ENCODE measurements at regions not wholly inside any gene's neighbourhood (a gene's known extent, or its start where the extent isn't known, plus 50 kb on each side); places are given as distances from the start of the nearest gene placed in this dataset.

- no peak for TF ChIP-seq POLR2A (IDR thresholded peaks at IDR 0.05)
- no peaks in the 10 kb centered on the region for H3K36me3 ChIP-seq
- no peak overlapping the region for H3K4me3 ChIP-seq
- intact Hi-C loops (cut with DNase I), result no loop called here
- H3K9me3 ChIP-seq, result no peaks in the 10 kb centered on the region
- H3K4me1 ChIP-seq (ENCODE audit: insufficient read depth), result no peaks in the 10 kb centered on the region
- DNase-seq, result no peak
- no peaks in the 10 kb centered on the region for H3K27me3 ChIP-seq
- no peak overlapping the region for H3K27ac ChIP-seq
Measured at GRCh38 chr2:79272616-79273015, 113.1 kb upstream of the REG3A start.

- intact Hi-C loops (cut with DNase I), result no loop called here
- DNase-seq, result no peak
- H3K27ac ChIP-seq, result no peak overlapping the region
- no peaks in the 10 kb centered on the region for H3K36me3 ChIP-seq
- WGBS, 3 donors, result 17 to 29% (median 23%) methylated on average over 3 of the region's 3 CpGs
- no peaks in the 10 kb centered on the region for H3K9me3 ChIP-seq
- H3K27me3 ChIP-seq, result no peaks in the 10 kb centered on the region
- no peaks in the 10 kb centered on the region for H3K4me1 ChIP-seq (ENCODE audit: insufficient read depth)
- TF ChIP-seq CTCF (IDR thresholded peaks at IDR 0.05), result no peak
- TF ChIP-seq EP300 (IDR thresholded peaks at IDR 0.05), result no peak
- TF ChIP-seq POLR2A (IDR thresholded peaks at IDR 0.05), result no peak
- H3K4me3 ChIP-seq, result no peak overlapping the region
Measured at GRCh38 chr2:79271456-79271855, 111.9 kb upstream of the REG3A start.

GRCh38 chr2:79260848-79261247 is 101.3 kb upstream of the REG3A start:
- no peaks in the 10 kb centered on the region for H3K27me3 ChIP-seq
- no peaks in the 10 kb centered on the region for H3K9me3 ChIP-seq
- intact Hi-C loops (cut with DNase I), result no loop called here
- 77 to 95% (median 86%) methylated on average over 2 of the region's 2 CpGs for WGBS, 3 donors
- H3K27ac ChIP-seq, result no peak overlapping the region
- no peaks in the 10 kb centered on the region for H3K36me3 ChIP-seq
- no peak for TF ChIP-seq POLR2A (IDR thresholded peaks at IDR 0.05)
- no peak for TF ChIP-seq CTCF (IDR thresholded peaks at IDR 0.05)
- H3K4me1 ChIP-seq (ENCODE audit: insufficient read depth), result no peaks in the 10 kb centered on the region
- no peak for DNase-seq
- H3K4me3 ChIP-seq, result no peak overlapping the region

GRCh38 chr2:79259959-79260358 is 100.4 kb upstream of the REG3A start:
- H3K4me3 ChIP-seq, result no peak overlapping the region
- H3K27ac ChIP-seq, result no peak overlapping the region
- no peaks in the 10 kb centered on the region for H3K4me1 ChIP-seq (ENCODE audit: insufficient read depth)
- no peaks in the 10 kb centered on the region for H3K9me3 ChIP-seq
- no peaks in the 10 kb centered on the region for H3K36me3 ChIP-seq
- no peaks in the 10 kb centered on the region for H3K27me3 ChIP-seq
- DNase-seq, result no peak
- WGBS, 3 donors, result 55 to 62% (median 57%) methylated on average over 1 of the region's 1 CpG
- intact Hi-C loops (cut with DNase I), result no loop called here
- TF ChIP-seq EP300 (IDR thresholded peaks at IDR 0.05) (no peak), CTCF (IDR thresholded peaks at IDR 0.05) (no peak), POLR2A (IDR thresholded peaks at IDR 0.05) (no peak)

GRCh38 chr2:79259296-79259695 is 99.7 kb upstream of the REG3A start:
- intact Hi-C loops (cut with DNase I), result no loop called here
- no peaks in the 10 kb centered on the region for H3K9me3 ChIP-seq
- no peak for DNase-seq
- no peaks in the 10 kb centered on the region for H3K4me1 ChIP-seq (ENCODE audit: insufficient read depth)
- no peaks in the 10 kb centered on the region for H3K27me3 ChIP-seq
- WGBS, 3 donors, result 69 to 75% (median 74%) methylated on average over 3 of the region's 3 CpGs
- no peak for TF ChIP-seq CTCF (IDR thresholded peaks at IDR 0.05)
- no peak for TF ChIP-seq POLR2A (IDR thresholded peaks at IDR 0.05)
- TF ChIP-seq EP300 (IDR thresholded peaks at IDR 0.05), result no peak
- H3K4me3 ChIP-seq, result no peak overlapping the region
- H3K36me3 ChIP-seq, result no peaks in the 10 kb centered on the region
- H3K27ac ChIP-seq, result no peak overlapping the region

Data from ovary (tissue), 7 donors.